Astrocyte of the spinal cord (primary cell): ENCODE measurements at regions not wholly inside any gene's neighbourhood (a gene's known extent, or its start where the extent isn't known, plus 50 kb on each side); places are given as distances from the start of the nearest gene placed in this dataset.
"Not testable (repeated sequence)": the region's sequence is repeated elsewhere in the genome, so short reads cannot be mapped to it uniquely, and the experiment has no call there.

Source experiments
- DNase-seq: peaks from one replicate; pipeline ENCODE4 v3.0.0; 2011; ENCODE audit warnings: low read depth, low spot score
- H3K4me3 ChIP-seq: 2 replicates; pipeline ENCODE4 v1.5.1; 2011; ENCODE audit warnings: low read depth, mild to moderate bottlenecking, low read length, moderate library complexity
- in situ Hi-C: cut with HindIII; loops from 2 replicates; pipeline ENCODE4 v1.10.0; 2017; ENCODE audit warnings: low sequenced_read_pairs
- TF ChIP-seq, protein P1 (sequence below): IDR thresholded peaks from 2 replicates; pipeline ENCODE4 v1.5.1; 2012; ENCODE audit warnings: low read depth, mild to moderate bottlenecking, low read length, inconsistent platforms

DNA sequence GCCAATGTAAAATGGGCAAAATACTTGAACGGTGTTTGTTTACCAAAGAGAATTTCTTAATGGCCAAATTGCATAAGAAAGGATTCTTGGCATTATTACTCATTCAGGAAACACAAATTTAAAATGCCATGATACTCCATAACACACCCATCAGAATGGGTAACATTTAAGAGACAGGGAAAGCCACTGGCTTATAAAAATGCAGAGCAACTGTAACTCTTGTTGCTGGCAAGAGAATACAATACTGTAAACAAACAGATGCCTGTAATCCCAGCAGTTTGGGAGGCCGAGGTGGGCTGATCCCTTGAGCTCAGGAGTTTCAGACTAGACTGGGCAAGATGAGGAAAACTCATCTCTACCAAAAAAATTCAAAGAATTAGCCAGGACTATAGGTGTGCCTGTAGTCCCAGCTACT, 125.8 kb upstream of the NBPF11 start:
- H3K4me3 ChIP-seq, in situ Hi-C loops, DNase-seq: not testable (repeated sequence)

DNA sequence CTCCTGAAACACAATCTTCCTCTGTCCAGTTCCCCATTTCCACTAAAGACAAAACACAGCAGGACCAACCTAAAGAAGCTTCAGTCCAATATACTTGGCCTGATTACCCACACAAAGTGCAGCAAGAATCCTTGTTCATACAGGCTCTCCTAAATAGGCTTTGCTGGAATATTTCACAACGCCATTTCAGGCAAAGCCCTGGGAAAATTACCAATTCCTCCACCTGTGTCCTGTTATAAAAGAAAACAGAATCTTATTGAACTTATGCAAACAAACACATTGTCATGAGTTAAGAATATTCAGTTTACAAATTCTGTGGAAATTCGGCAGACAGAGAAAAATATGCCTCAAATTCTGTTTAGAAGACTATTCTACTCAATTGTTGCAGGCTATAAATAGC, 115.0 kb upstream of the NBPF11 start:
- in situ Hi-C loops, H3K4me3 ChIP-seq, DNase-seq: not testable (repeated sequence)

DNA sequence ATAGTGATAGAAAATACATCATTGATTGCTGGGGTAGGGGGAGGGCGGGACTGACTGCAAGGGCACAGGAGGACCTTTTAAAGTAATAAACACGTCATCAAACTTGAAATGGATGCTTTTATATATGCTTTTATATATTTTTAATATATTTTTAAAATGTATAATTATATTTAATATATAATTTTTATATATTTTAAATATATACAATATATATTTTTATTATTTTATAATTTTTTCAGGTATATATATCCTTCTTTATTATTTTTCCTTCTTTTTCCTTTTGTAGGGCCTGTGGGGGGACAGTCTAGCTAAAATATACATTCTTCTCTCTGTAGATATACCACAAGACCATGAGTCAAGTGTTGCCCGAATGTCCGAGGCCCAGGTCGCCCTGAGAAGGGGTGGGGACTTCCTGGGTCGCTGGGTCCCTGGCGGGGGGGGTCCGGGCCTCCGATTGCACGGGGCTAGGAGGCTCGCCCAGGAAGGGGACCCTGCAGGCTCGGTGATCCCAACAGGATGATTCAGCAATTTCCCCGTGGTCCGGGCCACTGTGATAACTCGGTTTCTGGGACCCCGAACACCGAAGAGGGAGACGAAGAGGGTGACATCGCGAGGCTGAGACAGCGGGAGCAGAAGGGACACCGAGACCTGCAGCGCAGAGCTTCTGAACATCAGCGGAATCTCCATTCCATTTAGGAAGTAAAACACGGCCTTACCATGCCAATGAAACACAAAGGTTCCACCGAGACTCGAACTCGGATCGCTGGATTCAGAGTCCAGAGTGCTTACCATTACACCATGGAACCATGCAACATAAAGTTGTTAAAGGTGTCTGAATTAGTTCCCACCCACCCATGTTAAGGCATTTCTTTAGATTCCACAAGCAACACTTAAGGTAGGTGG, 112.5 kb upstream of the NBPF11 start:
- peak overlapping the region; percentile 48 for H3K4me3 ChIP-seq
- in situ Hi-C loops: no loop called here
- TF ChIP-seq, protein P1, sequence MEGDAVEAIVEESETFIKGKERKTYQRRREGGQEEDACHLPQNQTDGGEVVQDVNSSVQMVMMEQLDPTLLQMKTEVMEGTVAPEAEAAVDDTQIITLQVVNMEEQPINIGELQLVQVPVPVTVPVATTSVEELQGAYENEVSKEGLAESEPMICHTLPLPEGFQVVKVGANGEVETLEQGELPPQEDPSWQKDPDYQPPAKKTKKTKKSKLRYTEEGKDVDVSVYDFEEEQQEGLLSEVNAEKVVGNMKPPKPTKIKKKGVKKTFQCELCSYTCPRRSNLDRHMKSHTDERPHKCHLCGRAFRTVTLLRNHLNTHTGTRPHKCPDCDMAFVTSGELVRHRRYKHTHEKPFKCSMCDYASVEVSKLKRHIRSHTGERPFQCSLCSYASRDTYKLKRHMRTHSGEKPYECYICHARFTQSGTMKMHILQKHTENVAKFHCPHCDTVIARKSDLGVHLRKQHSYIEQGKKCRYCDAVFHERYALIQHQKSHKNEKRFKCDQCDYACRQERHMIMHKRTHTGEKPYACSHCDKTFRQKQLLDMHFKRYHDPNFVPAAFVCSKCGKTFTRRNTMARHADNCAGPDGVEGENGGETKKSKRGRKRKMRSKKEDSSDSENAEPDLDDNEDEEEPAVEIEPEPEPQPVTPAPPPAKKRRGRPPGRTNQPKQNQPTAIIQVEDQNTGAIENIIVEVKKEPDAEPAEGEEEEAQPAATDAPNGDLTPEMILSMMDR: no peak
- peak; percentile 73 for DNase-seq

DNA sequence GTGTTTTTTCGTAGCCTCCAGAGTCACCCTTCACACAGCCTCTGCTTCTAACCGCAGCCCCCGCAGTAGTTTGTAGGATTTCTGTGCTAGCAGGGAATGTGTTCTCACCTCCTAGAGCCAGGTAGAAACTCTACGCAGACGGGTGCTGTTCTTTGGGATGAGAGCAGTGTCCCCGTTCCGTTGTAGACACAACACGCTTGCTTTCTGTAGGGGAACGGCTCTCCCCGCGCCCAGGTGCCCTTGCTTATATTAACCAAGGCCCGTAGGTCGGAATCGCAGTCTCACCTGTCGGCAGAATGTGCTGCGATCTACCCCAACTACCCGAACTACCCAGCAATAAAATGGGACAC, 111.8 kb upstream of the NBPF11 start:
- H3K4me3 ChIP-seq: peak overlapping the region; percentile 48
- TF ChIP-seq, protein P1: no peak
- DNase-seq: no peak
- in situ Hi-C loops: no loop called here

DNA sequence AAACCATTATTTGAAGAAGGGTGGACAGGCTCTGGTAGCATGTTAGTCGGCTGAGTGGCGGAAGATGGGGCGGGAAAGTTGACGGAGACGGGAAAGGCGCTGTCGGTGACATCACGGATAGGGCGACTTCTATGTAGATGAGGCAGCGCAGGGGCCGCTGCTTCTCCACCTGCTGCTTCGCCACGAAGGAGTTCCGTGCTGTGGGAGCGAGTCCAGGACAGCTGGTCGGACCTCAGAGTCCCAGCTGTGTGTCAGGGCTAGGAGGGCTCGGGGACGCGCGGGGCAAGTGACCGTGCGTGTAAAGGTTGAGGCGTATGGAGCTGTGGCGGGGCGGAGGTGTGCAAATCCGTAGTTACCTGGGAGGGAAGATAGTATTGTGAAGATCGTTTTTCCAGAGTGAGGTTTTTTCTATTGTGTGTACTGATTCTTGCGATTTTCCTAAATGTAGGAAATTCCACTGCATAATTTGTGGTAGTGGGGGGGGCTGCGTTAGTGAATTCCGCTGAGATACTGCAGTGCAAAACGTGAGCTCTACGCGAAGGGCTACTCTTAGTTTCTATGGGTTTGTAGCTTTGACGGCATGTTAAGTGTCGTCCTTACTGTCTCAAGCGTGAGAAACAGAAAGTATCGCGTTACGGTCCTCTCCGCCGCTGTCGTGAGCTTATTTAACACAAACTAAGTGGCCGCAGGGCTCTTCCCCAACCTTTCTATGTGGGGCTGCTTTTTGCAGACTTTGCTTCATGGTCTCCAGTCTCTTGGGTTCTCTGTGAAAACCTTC, 111.2 kb upstream of the NBPF11 start:
- in situ Hi-C loops: no loop called here
- peak; percentile 88 for DNase-seq
- TF ChIP-seq, protein P1: no peak
- peak overlapping the region; percentile 48 for H3K4me3 ChIP-seq

DNA sequence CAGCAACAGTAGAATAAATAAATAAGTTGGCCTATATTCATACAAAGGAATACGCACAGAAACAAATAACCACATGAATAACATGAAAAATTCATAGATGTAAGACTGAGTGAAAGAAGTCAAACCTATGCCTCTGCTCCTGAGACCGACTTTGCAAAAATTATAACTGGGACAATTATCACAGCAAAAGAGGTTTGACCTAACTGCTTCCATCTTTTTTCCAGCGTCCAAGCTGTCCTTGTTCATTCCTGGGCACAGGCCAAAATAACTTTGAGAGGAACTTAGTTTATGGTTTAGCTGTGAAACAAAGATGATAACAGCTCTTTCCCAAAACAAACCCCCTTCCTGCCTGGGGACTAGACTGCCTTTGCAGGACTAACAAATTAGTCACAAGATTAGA, 109.6 kb upstream of the NBPF11 start:
- DNase-seq, in situ Hi-C loops: not testable (repeated sequence)

DNA sequence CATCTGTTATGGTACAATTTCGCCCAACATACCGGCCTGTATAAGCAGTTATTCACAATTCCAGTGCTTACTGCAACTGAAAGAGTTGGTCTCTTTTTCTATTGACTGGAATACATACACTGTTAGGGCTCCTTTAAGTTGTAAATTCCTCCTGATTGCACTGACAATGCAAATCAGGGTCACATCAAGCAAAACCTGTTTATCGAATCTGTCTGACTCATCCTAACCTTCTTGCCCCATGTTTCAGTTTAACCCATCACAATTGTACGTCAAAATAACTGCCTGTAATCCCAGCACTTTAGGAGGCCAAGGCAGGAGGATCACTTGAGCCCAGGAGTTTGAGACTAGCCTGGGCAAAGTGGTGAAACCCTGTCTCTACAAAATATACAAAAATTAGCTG, 105.8 kb upstream of the NBPF11 start:
- DNase-seq, H3K4me3 ChIP-seq, in situ Hi-C loops: not testable (repeated sequence)

More for the DNA sequence above, 109.6 kb upstream of the NBPF11 start:
- H3K4me3 ChIP-seq: not testable (repeated sequence)

DNA sequence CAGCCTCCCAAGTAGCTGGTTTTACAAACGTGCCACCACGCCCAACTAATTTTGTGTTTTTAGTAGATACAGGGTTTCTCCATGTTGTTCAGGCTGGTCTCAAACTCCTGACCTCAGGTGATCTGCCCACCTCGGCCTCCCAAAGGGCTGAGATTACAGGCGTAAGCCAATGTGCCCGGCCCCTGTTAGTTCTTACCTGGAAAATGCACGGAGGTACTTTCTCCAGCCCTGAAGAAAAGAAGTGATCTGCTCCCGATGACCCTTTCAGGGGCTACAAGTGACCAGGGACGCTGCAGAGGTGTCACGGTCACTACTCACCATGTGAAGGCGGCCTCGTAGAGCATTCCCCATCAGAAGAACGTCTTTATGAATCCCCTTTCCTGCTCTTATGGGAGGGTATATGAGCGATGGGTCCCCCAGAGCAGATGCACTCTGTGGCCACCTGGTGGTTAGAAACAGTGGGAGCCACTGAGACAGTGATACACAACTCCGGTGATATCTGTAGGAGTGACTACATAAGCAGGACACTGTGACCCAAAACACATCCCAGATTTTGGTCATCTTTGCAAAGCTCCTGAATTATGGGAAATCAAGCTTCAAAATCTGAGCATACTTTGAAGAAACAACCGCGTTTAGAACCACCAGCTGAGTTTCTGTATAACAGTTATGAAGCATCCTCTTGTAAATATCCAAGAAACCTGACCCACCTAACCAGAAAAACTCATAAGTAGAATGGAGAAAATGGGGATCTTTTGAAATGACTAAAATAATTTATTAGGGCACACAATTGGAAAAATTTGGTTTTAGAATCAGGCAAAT, 102.7 kb upstream of the NBPF11 start:
- H3K4me3 ChIP-seq, in situ Hi-C loops, DNase-seq: not testable (repeated sequence)
- TF ChIP-seq, protein P1: peak; percentile 65

DNA sequence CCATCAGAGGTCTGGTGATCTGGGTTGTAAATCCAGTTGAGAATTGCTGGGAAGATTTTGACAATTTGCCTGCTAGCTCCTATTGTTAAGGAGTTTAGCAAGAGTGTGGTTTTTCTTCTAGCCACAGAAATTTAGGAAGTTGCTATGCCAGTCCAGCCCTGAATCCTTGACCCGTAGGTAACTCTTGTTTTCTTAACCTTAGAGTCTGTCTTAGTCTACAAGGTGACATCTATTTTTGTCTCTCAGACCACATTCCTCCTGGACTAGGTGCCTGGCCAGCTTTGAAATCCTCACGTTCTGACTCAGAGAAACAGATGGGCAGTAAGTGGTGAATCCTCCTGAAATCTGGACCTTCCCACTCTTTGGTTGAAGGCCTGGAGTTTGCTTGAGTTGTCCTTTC, 101.7 kb upstream of the NBPF11 start:
- H3K4me3 ChIP-seq, DNase-seq, in situ Hi-C loops: not testable (repeated sequence)

DNA sequence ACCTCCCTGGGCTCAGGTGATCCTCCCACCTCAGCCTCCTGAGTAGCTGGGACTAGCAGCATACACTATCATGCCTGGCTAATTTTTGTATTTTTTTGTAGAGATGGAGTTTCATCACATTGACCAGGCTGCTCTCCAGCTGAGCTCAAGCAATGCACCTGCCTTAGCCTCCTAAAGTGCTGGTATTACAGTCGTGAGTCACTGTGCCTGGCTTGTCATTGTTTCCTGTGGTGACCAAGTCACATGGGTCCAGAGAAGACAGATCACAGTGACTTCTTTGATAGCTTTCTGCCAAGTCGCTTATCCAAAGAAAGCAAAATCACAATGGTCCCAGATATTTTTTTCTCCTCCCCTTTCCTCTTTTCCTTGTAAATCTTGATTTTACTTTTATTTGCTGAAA, 96.7 kb upstream of the NBPF11 start:
- in situ Hi-C loops, DNase-seq, H3K4me3 ChIP-seq: not testable (repeated sequence)

DNA sequence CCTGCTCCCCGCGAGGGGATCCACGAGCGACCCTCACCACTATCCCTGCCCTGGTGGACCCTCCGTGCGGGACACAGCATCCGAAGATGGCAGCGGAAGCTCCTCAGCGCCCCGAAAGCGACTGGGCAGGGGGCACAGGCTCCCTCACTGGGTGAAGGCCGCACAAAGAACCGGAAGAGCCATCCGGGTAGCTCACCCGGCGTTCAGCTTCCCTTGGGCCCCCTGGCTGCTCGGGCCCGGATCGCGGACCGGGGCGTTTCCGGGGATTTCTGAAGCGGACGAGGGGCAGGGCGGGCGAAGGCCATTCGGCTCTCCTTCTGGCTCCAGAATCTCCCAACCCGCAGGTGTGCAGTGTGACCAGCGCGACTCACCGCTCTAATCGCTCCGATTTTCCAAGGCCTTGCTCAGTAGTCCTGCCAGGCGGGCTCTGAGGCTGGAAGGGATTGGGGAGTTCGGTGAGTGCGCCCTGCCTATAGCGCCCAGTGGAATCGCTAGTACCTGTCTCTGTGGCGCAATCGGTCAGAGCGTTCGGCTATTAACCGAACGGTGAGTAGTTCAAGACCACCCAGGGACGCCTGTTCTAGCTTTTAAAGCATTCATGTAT, 94.3 kb upstream of the NBPF11 start:
- not testable (repeated sequence) for H3K4me3 ChIP-seq, DNase-seq

More for the DNA sequence above, 94.3 kb upstream of the NBPF11 start:
- in situ Hi-C loops: not testable (repeated sequence)
